Transverse colon (tissue), 3 donors: ENCODE measurements at regions not wholly inside any gene's neighbourhood (a gene's known extent, or its start where the extent isn't known, plus 50 kb on each side); places are given as distances from the start of the nearest gene placed in this dataset.

Experiments
- CTCF ChIP-seq, 5 experiments: fragments of 200-600 bp in 3 of 5; fragments of 450-650 bp in 2 of 5; sonication (generic) in 3 of 5; IDR thresholded peaks; 1 replicate in 2 of 5; 2 replicates in 3 of 5; pipeline ENCODE4 v1.5.1; 2016 to 2017; ENCODE audit warnings: antibody characterized with exemption in 5 of 5, inconsistent platforms in 3 of 5, mild to moderate bottlenecking in 2 of 5, moderate library complexity in 1 of 5
- POLR2A ChIP-seq: fragments of 450-650 bp; IDR thresholded peaks from one replicate; pipeline ENCODE4 v1.6.1; 2016; ENCODE audit warnings: antibody characterized with exemption, mild to moderate bottlenecking, moderate library complexity

GRCh38 chr14:95611293-95611880 is 74.8 kb upstream of the TCL1B start:
- TF ChIP-seq CTCF (IDR thresholded peaks at IDR 0.05): no peak
- TF ChIP-seq POLR2A: no peak
